Right hindlimb (tissue), 1 donor: ENCODE measurements at regions not wholly inside any gene's neighbourhood (a gene's known extent, or its start where the extent isn't known, plus 50 kb on each side); places are given as distances from the start of the nearest gene placed in this dataset.

Experiments
- DNase-seq: peaks from one replicate; pipeline ENCODE4 v3.0.0-alpha.2; 2018

DNA sequence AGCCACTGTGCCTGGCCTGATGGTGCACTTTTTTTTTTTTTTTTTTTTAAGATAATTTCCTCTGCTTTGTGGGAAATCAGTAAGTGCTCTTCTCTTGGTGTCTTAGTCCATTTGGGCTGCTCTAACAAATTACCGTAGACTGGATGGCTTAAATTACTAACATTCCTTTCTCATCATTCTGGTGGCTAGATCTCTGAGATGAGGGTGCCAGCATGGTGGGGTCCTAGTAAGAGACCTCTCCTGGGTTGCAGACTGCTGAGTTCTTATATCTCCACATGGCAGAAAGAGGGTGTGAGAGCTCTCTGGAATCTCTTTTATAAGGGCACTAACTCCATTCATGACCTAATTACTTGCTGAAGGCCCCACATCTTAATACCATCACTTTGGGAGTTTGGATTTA lies 133.9 kb upstream of the ANKRD55 start:
- no peak for DNase-seq

DNA sequence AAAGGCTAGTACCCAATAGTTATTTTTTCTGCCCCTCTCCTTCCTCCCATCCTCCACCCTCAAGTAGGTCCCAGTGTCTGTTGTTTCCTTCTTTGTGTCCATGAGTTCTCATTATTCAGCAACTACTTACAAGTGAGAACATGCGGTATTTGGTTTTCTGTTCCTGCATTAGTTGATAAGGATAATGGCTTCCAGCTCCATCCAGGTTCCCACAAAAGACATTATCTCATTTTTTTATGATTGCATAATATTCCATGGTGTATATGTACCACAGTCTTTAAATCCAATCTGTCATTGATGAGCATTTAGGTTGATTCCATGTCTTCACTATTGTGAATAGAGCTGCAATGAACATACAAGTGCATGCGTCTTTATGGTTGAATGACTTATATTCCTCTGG lies 128.3 kb upstream of the ANKRD55 start:
- no peak for DNase-seq

DNA sequence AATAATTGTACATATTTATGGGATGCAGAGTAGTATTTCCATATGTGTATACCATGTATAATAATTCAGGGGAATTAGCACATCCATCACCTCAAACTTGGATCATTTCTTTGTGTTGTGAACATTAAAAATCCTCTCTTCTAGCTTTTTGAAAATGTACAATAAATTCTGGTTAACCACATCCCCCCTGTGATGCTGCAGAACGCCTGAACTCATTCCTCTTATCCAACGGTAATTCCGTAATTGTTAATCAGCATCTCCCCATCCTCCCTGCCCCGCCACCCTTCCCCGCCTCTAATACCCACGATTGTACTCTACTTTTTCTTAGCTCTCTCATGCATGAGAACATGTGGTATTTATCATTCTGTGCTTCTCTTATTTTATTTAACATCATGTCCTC lies 127.7 kb upstream of the ANKRD55 start:
- no peak for DNase-seq

DNA sequence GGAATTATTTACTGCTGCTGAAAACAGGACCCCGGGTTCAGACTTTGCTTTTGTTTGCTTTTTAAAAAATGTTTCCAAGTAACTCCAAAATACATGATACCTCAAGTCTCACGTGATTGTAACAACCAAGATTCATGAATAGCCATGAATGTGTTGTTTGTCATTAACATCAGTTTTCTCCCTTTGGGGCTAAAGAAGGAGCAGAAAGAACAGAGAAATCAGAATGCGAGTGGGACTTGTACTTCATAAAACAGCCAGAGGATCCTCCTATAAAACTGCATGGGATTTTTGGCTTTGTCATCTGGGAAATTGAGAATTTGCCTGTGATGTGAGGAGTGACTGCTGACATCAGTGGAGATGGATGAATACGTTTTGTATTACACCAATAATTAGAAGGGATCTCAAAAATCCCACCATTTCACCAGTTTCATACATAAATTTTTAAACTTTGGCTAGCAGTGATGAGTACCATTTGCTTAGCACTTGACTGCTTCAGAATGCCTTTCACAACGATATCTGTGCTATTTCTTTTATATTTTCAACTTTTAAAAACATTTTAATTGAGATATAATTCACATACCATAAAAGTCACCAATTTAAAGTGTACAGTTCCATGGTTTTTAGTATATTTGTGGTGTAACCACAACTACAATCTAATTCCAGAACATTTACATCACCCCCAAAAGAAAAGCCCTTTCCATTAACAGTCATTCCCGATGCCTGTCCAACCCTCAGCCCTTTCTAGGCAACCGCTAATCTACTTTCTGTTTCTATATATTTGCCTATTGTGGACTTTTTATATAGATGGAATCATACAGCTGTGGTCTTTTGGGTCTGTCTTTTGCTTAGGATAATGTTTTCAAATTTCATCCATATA lies 126.9 kb upstream of the ANKRD55 start:
- no peak for DNase-seq

DNA sequence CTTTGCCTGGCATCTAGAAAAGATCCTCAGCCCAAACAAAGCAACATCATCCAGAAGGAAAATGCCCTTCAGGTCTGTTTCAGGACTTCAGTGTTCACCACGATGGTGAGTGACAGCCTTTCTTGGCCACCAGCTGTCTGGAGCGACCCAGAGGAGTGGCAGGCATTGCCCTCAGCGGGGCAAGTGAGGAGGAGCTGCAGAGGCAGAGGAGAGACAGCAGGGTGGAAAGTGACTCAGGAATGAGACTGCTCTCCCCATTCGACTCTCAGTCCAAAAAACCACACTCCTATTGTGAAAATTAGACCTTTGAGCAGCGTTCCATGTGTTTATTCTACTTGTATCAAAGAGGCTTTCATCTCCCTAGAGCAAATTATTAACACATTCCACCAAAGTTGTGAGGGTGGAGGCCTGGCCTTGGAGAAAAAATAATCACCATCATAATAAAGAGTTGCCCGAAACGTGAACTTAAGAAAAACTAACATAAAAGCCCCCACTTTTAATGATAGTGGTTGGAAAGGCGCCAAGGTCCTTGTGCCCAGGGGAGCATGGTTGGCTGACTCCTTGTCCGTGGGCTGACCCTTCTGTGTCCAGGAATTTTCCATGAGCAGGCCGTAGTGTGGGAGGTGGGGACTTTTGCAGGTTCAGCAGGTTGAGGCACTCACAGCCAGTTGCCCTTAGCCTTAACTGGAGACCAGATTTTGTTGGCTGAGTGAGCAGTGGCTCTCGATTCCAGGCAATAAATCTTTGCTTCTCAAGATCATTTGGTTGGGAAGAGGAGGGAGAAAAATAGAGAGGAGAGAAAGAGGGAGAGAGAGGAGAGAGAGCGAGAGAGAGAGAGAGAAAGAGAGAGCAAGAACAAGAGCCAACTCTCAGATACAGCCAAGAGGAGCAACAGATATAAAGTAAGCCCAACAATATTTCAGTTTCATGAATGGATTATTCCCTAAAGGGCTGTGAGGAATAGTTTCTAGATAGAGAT lies 125.9 kb upstream of the ANKRD55 start:
- DNase-seq = peak; percentile 75

DNA sequence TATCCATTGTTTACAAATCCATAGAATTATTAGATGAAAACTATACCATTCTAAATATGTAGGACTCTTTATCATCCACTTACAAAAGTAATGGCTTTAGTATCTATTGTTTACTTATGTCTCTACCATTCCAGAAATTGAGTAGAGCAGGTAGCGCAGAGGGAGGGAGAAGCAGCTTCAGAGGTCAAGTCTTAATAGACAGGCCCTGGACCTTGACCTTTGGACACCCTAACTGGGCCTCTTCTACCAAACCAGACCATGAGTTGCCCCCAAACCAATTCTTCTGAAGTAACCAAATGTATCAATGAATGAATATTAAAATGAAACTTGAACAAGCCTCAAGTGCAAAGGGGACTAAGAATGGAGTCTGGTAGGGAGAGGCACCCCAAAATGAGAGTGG lies 124.9 kb upstream of the ANKRD55 start:
- no peak for DNase-seq

DNA sequence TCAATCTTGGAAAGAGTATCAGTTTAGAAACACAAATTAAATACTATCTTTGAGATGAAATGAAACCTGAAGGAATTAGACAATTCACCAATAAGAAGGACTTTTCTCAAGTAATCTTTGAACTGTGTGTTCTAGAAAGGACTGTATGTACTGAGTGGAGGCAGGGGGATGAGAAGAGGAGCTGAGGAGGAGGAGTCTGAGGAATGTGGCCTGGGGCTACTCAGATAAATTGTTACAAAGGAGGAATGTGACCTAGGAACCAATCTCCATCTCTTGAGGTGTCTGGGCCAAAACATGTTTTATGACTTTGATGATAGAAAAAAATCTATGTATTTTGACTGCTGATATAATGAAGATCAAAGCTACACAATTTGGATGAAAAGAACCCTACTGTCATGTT lies 124.3 kb upstream of the ANKRD55 start:
- no peak for DNase-seq

DNA sequence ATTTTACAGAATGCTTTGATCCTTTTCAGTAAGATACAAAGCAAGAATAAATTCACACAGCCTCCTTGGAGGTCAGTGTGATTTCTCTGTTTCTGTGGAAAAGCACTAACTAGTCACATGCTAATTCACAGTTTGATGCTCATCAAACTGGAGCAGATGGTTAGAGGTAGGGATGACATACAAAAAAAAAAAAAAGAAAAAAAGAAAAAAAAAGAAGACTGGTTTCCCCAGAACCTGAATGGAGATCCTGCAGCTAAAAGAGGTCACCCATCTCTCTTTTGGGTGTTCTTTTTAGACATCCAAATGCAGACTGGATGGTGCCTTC lies 123.7 kb upstream of the ANKRD55 start:
- DNase-seq = no peak

DNA sequence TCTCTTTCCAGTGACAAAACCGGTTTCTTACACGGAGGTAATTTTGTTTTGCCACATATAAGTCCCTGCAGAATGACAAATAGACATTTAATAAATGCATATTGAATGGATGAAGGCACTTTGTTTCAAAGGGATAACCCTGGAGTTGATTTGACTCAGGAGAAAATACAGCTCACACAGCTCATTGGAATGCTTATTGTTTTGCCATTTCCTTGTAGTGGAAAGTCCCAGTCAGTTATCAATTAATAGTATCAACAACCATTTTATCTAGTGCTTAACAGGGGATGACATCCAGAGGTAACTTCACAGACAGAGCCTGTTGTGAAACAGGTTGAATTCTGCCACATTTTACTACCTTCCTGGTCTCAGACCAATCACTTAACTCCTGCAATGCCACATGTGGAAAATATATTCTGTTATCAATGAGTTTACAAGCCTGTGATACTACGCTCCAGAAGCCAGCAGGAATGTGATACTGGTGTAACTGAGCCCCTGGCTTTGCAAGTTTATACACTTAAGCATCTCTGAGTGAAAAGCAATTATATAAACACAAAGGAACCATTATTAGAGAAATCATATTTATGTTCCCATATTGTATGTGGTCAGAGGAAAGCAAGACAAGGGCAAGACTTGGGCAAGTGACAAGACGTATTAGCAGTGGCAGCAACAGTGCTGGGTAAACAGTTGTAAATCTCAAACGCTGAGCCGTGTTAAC lies 123.1 kb upstream of the ANKRD55 start:
- no peak for DNase-seq

DNA sequence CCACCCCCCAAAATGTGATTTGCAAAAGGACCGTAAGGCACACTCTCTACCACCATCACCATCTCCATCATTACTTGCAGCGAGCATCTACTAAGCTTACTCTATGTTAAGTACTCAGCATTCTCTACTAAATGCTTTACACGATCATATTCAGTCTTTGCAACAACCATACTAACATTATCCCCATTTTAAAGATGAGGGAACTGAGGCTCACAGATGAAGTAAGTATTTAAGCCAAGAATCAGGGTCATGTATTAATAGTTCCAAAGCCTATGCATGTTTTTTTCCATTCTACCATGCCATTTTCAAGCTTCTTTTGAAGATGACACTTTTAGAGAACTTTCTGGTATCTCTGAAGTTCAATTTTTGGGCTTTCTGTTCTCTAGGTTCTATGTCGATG lies 121.7 kb upstream of the ANKRD55 start:
- DNase-seq = no peak

- no peak for DNase-seq
Observed at GRCh38 chr5:56352808-56353590, 119.9 kb upstream of the ANKRD55 start.

DNA sequence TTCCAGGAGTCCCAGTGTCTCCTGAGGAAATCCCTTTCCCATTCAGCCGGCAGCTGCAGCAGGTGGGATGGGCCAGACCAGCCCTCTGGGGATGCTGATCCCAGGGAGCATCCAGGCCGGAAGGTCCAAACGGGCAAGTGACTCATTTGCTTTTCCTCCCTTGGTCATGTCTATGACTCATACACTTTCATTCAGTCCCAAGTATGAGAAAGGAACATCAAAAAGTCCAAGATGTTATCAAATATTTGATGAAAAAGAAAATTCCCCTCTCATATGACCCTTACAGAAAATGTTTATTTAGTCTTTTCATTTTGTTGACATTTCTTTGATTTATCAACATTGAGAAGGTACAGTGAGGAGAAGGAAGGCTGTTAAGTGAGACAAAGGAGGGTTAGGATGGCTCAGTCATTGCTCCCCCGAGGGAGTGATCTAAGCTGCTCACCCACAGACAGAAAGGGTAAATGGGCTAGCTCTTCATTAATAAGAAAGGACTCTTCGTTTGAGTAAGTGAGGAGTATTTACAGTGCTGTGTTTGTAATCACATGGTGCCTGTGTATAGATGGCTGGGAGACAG lies 117.6 kb upstream of the ANKRD55 start:
- peak; percentile 32 for DNase-seq

DNA sequence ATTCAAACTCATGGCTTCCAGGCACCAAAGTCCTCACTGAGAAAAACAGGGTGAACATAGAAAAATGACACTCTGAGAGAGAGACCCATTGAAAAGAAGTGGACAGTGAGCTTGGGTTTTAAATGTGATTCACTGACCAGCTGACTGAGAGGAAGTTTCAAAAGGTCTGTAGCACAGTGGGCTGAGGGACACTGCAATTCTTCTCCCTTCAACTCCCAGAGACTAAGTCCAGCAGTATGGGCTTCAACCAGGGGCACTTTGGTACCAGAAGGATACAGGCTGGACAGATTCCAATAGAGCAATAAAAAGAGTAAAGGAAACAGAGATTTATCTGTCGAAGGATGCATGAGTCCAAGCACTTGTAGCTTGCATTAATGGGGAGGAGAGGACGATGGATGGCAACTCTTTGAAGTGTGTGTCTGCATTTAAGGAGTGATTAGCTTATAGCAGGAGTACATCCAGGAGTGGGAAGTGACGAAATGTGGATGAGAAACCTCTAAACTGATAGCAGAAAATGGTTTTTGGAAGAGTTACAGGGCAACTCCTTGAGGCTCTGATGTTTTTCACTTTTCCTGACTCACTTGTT lies 117.0 kb upstream of the ANKRD55 start:
- no peak for DNase-seq

- DNase-seq = no peak
Observed at GRCh38 chr5:56349461-56349860, 116.3 kb upstream of the ANKRD55 start.

DNA sequence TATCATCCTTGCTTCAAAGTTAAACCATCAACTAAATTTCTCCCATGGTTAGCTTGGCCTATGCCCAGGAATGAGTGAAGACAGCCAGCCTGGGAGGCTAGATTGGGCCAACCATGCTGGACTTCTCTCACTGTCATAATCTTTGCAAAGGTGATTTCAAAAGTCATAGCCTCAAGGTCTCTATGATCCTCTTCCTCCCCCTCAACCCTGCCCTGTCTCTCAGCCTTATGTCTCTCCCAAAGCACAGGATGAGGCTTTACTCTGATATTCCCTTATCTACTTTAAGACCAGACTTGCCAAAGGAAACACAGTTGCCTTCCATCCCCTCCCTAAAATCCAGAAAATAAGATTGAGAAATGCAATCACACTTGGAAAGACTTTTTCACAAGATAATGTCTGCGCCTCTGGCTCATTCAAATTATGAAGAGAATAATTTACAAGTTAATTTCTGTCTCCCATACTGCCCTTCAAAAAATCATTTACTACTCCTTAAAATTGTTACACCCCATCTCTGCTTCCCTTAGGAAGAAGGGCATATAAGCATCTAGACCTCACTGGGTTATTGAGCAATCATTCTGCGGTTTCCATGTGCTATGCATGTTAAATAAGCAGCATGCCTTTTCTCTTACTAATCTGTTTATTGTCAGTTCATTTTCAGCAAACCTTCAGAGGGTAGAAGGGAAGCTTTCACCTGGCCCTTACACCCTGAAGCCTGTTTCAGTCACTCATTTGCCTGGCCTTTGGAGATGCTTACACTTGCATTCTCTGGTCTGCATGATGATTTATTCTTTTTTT lies 113.8 kb upstream of the ANKRD55 start:
- DNase-seq = no peak

DNA sequence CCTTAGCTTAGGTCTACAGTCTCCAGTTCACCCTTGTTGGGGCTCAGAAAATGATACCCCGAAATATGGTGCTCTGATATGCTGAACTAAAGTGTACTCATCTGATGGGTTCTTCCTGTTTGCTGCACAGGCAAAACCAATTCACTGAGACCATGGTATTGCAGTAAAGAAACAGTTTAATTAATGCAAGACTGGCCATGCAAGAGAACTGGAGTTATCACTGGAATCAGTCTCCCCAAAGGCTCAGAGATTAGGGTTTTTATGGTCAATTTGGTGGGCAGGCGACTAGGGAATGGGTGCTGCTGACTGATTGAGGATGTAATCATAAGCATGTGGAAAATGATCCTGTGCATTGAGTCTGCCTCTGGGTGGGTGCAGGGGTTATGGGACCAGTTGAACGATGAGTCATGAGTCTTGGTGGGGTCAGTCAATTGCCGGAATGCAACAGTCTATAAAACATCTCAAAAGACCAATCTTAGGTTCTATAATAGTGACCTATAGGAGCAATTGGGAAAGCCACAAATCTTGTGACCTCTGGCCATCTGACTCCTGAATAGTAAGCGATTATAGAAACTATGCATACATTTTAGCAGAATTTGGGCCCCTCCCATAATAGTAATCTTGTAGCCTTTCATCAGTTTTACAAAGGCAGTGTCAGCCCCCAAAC lies 113.0 kb upstream of the ANKRD55 start:
- no peak for DNase-seq

DNA sequence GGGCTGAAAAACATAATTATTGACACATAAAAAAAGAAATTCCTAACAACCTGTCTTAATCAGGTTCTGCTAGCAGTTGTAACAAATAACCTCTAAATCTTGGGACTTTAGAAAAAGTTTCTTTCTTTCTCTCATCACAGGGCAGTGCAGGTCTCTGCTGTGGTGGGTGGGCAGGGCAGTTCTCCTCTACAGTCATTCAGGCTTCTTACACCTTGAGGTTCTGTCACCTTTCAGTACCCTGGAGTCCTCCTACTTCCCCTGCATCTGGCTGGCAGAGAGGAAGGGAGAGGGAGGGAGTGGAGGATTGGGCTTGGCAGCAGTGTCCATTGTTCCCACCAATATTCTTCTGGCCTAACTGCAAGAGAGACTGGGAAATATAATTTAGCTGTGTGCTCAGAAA lies 112.2 kb upstream of the ANKRD55 start:
- no peak for DNase-seq

GRCh38 chr5:56344594-56344993 lies 111.5 kb upstream of the ANKRD55 start:
- no peak for DNase-seq

GRCh38 chr5:56343988-56344387 lies 110.9 kb upstream of the ANKRD55 start:
- no peak for DNase-seq

- DNase-seq = no peak
Observed at GRCh38 chr5:56342616-56343015, 109.5 kb upstream of the ANKRD55 start.
